Inferior parietal cortex (tissue), 1 donor: ENCODE measurements at regions not wholly inside any gene's neighbourhood (a gene's known extent, or its start where the extent isn't known, plus 50 kb on each side); places are given as distances from the start of the nearest gene placed in this dataset.

ENCODE experiments used
- DNase-seq: peaks from one replicate; pipeline ENCODE4 v3.0.0-alpha.2; 2016; ENCODE audit errors: extremely low spot score

- no peak for DNase-seq
These were observed 697.5 kb downstream of the SEMA5A start for GRCh38 chr5:8848366-8848765.

GRCh38 chr5:8848997-8849594, 696.8 kb downstream of the SEMA5A start:
- no peak for DNase-seq

GRCh38 chr5:8851101-8851500, 694.8 kb downstream of the SEMA5A start:
- no peak for DNase-seq

GRCh38 chr5:8857051-8857450, 688.8 kb downstream of the SEMA5A start:
- no peak for DNase-seq

GRCh38 chr5:8861764-8862163, 684.1 kb downstream of the SEMA5A start:
- DNase-seq: no peak

- no peak for DNase-seq
These were observed 681.8 kb downstream of the SEMA5A start for GRCh38 chr5:8864053-8864452.

- no peak for DNase-seq
These were observed 680.6 kb downstream of the SEMA5A start for GRCh38 chr5:8865266-8865665.

GRCh38 chr5:8865686-8866374, 680.0 kb downstream of the SEMA5A start:
- DNase-seq: peak; percentile 23

GRCh38 chr5:8868283-8868682, 677.6 kb downstream of the SEMA5A start:
- no peak for DNase-seq

- no peak for DNase-seq
These were observed 675.9 kb downstream of the SEMA5A start for GRCh38 chr5:8869932-8870331.

GRCh38 chr5:8870349-8870958, 675.4 kb downstream of the SEMA5A start:
- no peak for DNase-seq

GRCh38 chr5:8870959-8871355, 674.9 kb downstream of the SEMA5A start:
- no peak for DNase-seq

GRCh38 chr5:8871446-8871845, 674.4 kb downstream of the SEMA5A start:
- DNase-seq: no peak

GRCh38 chr5:8875722-8876121, 670.2 kb downstream of the SEMA5A start:
- no peak for DNase-seq

GRCh38 chr5:8879248-8879647, 666.6 kb downstream of the SEMA5A start:
- no peak for DNase-seq

- DNase-seq: no peak
These were observed 661.8 kb downstream of the SEMA5A start for GRCh38 chr5:8884029-8884428.

- DNase-seq: no peak
These were observed 652.9 kb downstream of the SEMA5A start for GRCh38 chr5:8892926-8893325.

GRCh38 chr5:8894031-8894430, 651.8 kb downstream of the SEMA5A start:
- no peak for DNase-seq

GRCh38 chr5:8895062-8895461, 650.8 kb downstream of the SEMA5A start:
- no peak for DNase-seq

GRCh38 chr5:8895599-8895998, 650.3 kb downstream of the SEMA5A start:
- DNase-seq: no peak

- no peak for DNase-seq
These were observed 648.6 kb downstream of the SEMA5A start for GRCh38 chr5:8897316-8897715.

GRCh38 chr5:8905021-8905420, 640.9 kb downstream of the SEMA5A start:
- DNase-seq: no peak

- DNase-seq: no peak
These were observed 639.4 kb downstream of the SEMA5A start for GRCh38 chr5:8906303-8906967.
